Ramos (cell line): ENCODE measurements at regions not wholly inside any gene's neighbourhood (a gene's known extent, or its start where the extent isn't known, plus 50 kb on each side); places are given as distances from the start of the nearest gene placed in this dataset.

ENCODE experiments used
- in situ Hi-C: fragments of 300-500 bp; cut with MboI; formaldehyde crosslinking; loops from one replicate; pipeline ENCODE4 v1.14.3; 2022; ENCODE audit warnings: low sequenced_read_pairs; ENCODE audit not compliant: unreplicated experiment

DNA sequence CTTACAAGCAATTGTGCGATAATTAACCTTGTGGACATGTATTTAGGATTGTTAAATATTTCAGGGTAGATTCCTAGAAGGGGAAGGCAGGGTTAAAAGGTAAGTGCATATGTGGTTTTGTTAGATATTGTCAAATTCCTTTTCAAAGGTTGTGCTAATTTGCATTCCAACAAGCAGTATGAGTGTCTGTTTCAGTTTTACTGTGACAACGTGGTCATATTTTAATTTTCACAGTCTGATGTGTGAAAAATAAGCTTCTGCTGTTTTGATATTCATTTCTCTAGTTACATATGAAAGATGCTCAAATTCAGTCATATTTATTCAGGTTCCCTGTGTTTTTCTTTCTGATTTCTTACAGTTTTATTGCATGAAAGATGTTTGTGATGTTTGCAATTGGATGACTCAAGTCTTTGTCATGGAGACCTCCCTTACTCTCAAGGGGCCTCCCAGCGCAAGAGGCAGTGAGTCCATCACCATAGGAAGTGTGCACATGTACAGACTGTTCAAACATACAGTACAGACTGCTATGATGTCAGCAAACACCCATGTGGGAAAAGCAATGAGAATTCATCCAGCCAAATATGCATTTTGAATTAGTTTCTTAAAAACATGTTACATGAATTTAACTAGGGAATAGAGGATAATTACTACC lies 310.8 kb downstream of the GALR1 start:
- in situ Hi-C loops, result no loop called here

DNA sequence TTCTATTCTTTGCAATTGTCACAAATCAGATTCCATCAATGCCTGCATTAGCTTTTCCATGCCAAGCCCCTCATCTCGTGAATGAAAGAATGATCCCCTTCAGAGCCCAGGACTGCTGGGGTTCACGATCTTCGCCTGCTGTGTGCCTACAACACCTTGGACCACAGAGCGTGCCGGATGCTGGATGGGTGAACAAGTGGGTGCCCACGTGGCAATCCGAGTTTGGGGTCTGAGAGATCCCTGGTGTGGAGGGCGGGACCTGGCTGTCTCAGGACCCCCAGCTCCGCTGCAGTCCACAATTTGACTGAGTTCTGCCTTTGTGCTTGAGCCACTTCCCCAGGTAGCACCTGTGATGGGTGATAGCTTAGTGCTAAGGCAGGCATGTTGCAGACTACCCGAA lies 317.0 kb downstream of the GALR1 start:
- in situ Hi-C loops, result no loop called here

DNA sequence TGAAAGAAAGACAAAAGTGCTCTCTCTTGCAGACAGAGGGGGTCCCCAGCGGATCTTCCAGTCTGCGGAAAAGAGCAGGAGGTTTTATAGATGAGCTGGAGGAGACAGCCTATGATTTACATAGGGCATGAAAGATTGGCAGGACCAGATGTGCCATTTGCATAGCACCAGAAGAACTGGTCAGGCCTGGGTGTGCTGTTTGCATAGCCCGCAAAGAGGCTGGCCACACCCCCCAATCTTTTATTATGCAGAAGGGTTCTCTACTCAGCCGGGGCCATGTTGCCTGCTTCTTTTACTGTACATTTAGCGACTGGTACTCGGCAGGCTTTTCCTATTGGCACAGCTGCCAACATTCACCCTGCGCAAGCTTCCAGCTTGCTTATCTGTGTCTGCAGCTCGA lies 317.6 kb downstream of the GALR1 start:
- in situ Hi-C loops, result no loop called here

DNA sequence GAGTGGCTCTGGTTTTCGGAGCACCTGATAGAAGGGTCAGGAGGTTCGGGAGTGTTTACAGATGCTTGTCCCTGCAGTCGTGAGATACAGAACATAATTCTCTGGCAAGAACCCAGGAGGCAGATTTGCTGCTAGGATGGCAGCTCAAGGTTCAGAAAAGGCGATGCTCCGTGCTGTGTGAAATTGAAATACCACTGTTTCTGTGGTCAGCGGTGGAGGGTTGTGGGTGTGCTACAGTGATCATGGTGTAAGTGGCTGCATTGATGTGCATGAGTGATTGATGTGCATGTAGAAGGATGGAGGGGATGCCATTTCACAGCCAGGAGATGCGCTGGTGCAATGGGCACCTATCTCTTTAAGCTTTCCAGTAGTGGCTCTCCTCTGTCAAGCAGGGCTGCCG lies 322.1 kb downstream of the GALR1 start:
- in situ Hi-C loops, result no loop called here

DNA sequence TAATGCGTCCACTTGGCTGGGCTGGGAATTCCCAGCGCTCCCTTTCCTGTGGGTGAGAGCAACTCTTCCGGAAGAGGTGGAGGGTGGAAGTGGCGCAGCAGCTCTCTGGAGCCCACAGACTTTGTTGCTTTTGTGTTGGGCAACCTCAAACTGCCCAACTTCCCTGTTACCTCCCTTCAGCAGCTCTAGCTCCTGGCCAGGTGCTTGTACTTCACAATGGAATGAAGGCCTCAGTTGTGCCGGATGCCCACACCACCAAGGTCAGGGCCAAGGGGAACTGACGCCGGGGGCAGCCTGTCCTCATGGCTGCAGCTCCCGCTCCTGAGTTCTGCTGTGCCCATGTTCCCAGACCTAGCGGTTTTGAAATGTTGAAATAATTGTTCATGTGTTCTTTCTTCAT lies 322.9 kb downstream of the GALR1 start:
- in situ Hi-C loops, result no loop called here

DNA sequence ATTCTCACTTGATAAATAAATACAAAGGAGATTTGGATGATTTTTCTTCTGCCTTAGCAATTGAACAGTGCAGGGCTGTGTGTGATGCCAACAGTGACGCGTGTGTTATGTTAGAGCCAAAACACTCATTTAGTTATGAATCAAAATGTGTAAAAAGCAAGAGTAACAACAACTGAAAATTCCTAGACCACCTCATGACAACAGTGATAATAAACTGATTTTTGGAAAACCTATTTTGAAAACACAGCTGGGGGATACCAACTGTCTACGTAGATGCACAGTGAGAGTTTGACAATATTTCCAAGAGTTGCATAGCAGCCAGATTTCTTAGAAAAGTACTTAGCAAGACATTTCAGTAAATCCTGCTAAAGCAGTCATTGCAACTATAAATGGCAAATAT lies 323.9 kb downstream of the GALR1 start:
- in situ Hi-C loops, result no loop called here

DNA sequence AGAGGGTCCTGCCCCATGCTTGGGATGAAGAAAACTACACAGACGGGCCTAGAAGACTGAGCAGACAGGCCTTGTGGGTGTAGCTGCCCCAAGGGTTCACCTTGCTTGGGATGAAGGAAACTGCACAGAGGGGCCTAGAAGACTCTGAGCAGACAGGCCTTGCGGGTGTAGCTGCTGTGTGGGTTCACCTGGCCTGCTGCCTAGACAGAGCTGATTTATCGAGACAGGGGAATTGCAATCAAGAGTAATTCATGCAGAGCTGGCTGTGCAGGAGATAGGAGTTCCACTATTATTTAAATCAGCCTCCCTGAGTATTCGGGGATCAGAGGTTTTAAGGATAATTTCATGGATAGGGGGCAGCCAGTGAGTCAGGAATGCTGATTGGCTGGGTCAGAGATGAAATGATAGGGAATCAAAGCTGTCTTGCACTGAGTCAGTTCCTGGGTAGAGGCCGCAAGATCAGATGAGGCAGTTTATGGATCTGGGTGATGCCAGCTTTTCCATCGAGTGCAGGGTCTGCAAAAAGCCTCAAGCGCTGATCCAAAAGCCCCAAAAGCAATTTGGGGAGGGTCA lies 341.4 kb downstream of the GALR1 start:
- in situ Hi-C loops, result no loop called here

DNA sequence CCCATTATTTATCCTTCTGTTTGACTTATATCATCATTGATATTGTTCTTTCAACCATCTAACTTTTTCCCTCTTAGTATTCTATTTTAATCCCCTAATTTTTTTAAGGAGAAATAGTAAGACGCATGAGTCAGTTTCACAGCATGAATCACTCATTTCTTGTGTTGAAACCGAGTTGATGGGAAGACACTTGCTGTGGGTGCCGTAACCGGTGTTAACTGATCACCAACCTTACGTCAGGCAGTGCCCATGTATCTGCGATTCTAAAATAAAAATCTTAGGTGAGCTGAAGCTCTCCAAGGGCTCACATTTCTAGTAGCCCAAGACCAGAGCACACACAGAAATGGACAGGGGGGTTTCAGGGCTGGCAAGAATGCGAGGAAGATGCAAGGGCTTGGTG lies 348.1 kb downstream of the GALR1 start:
- in situ Hi-C loops, result no loop called here

DNA sequence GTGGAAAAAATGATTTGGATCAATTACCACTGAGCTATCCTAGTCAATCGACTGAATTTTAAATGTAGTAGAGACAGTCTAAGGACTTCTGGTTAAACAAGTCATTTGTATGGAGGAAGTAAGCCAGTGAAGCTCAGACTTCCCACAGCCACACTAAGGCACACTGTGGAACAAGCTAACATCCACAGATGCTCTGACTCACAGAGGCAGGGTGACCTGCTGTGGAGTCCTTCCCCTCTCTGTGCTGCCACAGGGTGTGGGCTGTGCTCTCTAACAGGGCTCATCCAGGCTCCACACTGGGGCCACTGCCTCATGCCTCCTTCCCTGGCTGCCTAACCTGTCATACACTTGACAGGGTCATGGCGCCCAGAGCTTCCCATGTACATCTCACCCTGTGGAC lies 351.0 kb downstream of the GALR1 start:
- in situ Hi-C loops, result no loop called here

DNA sequence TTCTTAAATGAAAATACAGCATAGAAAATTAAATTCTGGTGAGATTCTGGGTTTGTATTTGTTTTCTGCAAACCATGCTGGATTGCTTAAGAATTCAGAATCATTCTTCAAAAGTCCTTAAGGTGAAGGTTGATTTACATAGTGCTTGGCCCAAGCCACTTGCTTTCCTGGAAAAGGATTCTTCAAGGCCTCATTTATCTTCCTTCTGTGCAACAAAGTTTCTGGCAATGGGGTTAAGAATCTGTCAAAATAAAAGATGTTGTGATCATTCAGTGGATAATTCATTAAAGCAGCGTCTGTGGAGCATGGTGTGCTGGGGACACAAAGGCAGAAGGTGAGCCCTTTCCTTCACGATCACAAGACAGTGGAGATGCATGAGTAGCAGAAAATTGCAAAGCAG lies 351.9 kb downstream of the GALR1 start:
- in situ Hi-C loops, result no loop called here

DNA sequence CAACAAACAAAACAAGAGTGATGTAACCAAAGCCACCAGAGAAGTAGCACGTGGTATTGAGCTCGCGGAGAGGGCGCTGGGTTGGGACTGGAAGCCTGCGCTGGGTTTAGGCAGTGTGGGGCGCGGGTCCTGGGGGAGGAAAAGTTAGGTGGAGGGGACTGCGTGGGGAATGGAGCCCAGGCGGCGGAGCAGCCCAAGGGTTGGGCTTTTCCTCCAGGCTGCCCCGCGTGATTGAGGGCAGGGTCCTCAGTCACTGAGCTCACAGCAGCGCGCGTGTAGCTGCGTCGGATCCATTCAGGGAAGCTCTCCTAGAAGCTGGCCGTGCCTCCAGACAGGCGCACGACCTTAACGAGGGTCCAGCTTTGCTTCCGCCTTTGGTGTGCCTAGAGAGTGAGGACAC lies 357.4 kb downstream of the GALR1 start:
- in situ Hi-C loops, result no loop called here

DNA sequence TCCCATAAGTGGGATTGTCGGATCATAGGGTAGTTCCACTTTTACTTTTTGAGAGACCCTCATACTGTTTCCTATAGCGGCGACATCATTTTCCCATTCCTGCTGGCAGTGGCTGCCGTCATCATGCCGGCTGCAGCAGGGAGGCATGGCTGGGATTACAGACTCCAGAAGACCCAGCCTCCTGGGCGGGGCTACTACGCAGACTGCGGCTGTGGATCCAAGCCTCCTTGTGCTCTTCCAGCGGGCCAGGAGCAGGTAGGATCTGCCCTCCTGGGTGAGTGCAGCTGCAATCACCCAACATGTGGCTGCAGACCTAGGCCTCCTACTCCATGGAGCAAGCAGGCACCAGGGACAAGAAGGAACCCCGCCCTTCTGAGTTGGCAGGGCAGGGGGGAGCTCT lies 359.2 kb downstream of the GALR1 start:
- in situ Hi-C loops, result no loop called here

DNA sequence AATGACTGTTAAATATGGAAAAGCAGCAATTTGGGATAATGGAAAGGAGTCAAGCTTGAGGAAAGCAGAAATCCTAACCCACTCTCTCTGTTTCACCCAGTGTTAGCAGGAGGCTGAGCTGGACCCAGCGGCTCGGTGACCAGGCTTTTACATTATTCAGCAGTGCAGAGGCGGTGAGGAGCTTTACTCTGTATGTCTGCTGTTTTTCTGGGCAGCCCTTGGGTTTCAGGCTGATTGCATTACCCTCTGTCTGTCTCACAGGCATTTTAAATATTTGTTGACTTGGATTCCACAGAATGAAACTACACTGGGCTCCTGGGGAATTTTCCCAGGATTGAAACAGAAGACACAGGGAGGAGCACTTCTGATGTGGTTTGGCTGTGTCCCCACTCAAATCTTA lies 368.0 kb downstream of the GALR1 start:
- in situ Hi-C loops, result no loop called here

DNA sequence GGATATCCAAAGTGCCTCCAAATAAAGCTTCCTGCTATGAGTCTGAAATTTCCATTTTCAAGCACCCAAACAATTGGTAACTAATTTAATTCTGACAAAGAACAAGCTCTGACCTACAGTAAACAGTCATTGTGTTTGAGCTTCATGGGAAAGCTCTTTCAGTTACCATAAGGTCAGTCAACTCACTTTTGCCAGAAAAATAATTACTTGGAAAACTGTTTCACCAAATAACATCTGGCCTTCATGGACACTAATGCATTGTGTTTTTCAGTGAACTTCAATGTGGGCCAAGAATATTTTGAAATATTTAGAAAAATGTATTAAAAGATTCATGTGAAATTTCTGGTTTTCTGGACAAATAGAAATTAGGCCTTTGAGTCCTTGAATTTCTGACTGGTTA lies 369.9 kb downstream of the GALR1 start:
- in situ Hi-C loops, result no loop called here

DNA sequence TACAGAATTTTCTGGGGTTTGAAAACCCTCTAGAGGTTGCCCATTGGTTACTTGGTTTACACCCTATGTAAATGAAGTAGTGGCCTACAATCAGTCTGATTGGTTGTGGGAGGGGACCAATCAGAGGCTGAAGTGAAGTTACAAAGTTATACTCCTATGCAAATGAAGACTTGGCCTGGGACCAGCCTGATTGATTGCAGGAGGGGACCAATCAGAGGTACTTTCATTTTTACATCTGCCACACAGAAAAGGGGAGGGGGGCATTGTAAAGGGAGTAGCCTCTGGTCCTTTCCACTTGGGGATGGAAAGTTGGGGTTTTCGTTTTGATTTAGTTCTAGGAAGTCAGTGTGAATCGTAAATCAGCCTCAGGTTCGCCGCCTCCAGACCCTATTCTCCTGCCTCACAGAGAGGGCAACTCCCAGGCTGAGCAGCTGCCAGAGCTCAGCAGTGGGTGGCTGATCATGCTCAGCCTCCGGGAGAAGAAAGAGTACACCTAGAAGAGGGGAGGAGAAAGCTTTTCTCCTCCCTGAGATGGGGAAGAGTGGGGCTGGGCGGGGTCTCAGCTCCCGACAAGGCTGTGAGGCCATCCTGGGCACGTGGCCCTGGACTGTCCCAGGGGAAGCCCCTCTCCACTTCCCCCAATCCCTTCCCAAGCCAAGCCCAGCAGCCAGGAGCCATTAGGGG lies 372.5 kb downstream of the GALR1 start:
- in situ Hi-C loops, result no loop called here

DNA sequence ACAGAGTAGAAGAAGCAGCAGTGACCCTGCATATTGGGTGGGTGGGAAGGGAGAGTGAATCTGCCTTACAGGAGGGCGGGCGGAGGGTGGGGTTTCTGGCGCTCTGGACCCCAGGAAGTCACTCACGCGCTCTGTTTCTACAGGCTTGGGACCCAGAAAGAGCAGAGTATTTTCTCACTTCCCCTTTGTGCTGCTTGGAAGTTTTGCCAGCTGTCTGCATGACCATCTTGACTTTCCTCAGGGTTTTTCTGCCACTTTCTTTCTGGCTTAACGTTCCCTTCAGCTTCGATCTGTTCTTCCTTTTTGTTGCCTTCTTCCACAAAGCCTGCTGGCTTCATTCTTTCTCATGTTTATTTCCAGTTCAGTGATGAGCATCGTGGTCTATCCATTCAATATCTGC lies 383.1 kb downstream of the GALR1 start:
- in situ Hi-C loops, result no loop called here

DNA sequence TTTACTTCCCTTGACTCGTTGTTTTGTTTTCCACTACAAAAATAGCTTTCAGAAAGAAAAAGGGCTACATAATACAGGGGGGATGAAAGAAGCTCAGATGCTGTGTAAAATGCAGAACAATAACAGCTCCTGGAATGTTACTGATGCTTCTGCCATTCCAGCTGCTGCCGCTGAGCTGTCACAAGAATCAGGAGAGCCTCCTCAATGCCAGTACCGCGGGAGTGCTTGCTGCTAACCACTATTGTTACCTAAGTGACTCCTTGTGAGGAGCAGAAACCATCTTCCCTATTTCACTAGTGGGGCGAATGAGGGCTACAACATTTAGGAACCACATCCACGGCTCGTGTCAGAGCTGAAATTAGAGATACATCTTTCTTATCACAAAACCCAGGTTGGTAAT lies 384.8 kb downstream of the GALR1 start:
- in situ Hi-C loops, result no loop called here

DNA sequence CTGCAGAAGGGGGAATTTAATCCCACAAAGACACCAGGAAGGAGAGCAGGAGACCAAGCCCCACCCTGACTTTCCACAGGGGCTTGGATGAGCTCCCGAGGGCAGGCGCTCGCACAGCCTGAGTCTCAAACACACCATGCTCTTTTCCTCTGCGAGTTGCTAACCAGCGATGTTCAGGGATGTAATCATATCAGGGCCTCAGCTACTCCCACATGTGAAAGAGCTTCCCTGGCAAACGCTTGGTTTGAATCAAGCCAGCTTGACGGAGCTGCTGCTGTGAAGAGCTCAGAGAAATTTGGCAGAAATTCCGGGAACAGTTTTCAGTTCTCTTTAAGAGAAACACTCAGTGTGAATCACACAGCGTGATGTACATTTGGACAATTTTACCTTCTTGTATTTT lies 385.8 kb downstream of the GALR1 start:
- in situ Hi-C loops, result no loop called here

DNA sequence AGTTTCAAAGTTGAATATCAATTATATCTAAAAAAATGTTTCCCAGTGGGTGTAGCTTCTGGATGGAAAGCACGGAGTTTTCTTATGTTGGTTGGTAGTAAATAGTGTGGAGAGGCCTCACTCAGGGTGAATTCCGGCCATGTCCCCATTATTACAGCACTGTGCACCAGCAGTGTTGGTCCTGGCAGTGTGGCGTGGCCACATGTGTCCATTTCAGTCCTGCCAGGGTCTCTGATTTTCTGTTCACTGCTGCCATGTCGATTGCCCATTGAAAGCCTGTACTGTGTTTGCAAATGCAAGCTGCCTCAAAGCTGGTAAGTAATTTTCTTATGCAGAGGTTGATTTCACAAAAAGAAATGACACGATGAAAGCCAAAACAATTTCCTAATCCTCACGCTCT lies 386.2 kb downstream of the GALR1 start:
- in situ Hi-C loops, result no loop called here

DNA sequence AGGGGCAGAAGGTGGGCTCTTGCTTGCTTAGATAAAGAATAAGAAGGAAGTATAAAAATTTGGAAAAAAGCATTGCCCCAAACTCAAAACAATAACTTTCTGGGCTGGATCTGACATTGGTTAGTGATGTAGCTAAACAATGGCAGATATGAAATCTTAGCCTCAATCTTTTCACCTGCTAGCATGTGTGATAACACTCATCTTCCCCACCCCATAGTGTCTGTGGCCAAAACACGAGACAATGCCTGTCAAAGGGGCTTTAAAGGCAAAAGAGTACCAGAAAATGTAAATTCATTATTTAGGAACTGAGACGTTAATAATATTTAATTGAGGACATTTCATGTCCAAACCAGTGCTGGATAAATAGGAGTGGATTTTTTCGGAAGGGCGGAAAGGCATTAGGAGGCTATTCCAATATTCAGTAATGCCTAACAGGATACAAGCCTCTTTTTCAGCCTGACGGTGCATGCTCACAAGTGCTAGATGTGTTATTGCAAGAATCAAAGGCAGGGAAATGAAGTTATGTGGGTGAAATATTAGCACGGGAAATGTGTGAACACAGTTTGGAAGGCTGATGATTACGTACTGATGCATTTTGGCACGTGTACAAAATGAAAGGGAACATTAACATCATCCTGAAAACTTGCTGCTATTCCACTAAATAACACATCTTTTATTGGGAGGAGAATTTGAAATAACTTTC lies 395.7 kb downstream of the GALR1 start:
- in situ Hi-C loops, result no loop called here

DNA sequence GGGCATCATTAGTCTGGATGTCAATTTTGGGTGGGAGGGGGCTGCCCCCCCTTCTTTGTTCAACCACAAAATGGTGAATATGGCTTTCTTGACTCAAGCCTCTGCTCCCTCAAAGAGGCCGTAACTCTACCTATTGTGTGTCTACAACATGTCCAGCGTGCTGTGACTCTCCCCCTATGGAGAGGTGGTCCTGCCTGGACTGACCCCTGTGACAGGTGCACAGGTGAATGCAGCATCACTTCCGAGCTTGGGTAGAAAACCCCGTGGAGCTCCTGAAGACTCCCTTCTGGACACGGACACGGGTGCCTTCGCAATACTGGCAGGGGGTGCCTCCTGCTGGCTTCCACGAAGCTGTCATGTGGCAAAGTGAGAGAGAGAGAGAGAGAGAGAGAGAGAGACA lies 397.8 kb downstream of the GALR1 start:
- in situ Hi-C loops, result no loop called here
